GM18909 (cell line): ENCODE measurements at regions not wholly inside any gene's neighbourhood (a gene's known extent, or its start where the extent isn't known, plus 50 kb on each side); places are given as distances from the start of the nearest gene placed in this dataset.
"Not testable (repeated sequence)": the region's sequence is repeated elsewhere in the genome, so short reads cannot be mapped to it uniquely, and the experiment has no call there.

ENCODE experiments used
- ATAC-seq: cut with Tn5 transposase; IDR thresholded peaks from one replicate; pipeline ENCODE4 v1.9.1; 2021; ENCODE audit warnings: mild to moderate bottlenecking; ENCODE audit not compliant: unreplicated experiment, poor library complexity

- no peak for ATAC-seq
Measured at GRCh38 chr5:158524070-158524469, 575.6 kb downstream of the EBF1 start.

DNA sequence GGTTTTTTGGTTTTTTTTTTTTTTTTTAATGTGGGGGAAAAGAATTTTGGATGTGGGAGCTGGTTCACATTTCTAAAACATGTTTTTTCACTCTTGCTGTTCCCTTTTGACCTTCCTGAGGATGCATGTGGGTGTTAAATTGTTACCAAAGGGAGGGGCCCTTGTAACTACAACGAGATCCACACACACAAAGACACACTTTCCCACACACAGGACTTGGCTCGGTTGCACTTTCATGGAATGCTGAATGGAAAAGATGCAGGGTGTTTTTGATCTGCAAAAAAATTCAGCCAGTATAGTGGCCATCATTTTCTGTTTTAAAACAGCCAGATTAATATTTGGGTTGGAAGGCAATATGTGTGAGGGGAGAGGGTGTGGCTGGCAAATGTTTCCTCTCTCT, 576.9 kb downstream of the EBF1 start:
- no peak for ATAC-seq

GRCh38 chr5:158521995-158522394, 577.7 kb downstream of the EBF1 start:
- no peak for ATAC-seq

DNA sequence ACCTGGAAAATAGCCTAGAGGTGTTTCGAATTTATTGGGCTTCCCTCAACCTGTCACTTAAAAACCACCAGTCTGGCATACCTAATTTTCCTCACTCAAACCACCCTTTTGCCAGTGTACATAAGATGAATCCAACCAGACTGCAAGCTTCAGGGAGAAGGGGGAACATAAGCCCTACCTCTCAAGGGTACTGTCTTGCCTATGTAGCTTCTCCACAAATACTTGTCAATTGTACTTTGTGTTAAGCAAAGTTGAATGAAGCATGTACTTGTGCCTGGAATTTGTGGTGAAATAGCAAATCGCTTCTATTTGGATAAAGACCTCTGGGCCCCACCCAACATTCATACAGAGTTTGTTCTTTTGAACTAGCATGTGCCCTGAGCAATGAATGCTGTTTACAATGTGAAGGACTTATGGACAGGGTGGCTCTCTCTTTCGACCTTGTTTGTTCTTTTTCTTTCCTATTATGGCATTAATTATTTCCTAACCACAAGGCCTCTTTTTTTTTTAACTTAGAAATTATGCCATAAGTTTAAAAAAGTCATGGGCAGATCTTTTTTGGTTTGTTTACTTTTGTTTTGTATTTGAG, 580.2 kb downstream of the EBF1 start:
- no peak for ATAC-seq

DNA sequence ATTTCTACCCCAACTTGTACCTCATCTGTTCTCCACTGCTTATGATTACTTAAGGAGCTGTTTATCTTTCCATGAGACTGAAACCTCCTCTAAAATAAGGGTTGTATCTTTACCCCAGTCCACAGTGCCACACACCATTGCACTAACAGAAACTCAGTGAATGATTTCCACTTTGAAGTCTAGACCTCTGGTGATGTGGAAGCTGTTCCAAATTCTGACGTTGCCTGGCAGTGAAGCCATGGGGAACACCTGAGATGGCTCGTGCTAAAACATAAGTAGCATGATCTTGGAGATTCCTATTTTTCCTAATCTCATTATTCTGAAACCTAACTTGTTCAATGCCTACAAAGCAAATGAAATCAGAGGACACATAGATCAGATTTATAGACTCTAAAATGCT, 583.2 kb downstream of the EBF1 start:
- no peak for ATAC-seq

GRCh38 chr5:158514986-158515359, 584.7 kb downstream of the EBF1 start:
- ATAC-seq = no peak

DNA sequence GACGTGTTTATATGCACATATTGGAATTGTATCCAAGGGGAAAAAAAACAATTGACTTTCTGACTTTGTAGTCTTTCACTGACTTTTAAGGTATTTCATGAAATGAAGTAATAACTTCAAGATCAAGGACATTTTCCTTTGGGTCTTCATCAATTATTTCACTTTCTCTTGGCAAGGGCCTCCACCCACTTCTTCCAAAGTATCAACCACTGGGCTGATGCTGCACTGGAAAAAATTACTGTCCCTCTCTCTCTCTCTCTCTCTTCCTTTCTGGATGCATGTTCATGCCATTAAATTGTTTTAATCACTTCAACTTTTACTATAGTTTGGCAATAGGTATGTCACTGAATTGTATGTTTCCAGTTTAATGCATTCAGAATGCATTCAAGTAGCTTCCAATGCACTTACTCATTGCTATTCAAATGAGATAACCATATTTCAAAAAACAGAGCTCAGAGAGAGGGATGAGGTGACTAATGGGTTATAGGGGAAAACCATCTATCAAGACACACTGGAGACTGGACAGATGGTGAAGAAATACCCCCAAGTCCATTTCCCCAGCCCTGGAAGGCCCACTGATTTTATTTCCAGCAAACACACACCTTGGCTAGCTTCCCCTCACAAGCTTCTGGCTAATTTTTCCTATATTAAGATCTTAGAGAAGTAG, 585.3 kb downstream of the EBF1 start:
- no peak for ATAC-seq

GRCh38 chr5:158513490-158514318, 586.0 kb downstream of the EBF1 start:
- no peak for ATAC-seq

DNA sequence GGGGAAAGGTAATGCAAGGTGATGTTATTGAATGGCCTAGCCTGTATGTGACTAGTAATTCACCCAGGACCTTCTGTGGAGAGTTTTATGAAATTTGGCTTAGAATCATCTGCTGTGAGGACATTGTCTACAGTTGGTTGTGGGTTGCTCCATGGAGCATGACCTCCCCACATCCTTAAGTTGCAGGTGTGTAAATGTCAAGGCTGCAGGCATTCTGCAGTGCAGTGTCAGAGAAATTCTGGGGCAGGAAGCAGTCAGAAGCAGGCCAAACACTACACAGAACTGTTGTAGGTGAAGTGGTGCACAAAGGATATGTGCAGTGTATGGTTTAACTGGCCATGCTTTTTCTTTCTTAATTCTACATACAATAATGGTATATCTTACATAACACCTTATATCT, 588.3 kb downstream of the EBF1 start:
- peak; percentile 95 for ATAC-seq

GRCh38 chr5:158510479-158510878, 589.2 kb downstream of the EBF1 start:
- ATAC-seq = no peak

GRCh38 chr5:158506648-158507047, 593.1 kb downstream of the EBF1 start:
- ATAC-seq = no peak

- no peak for ATAC-seq
Measured at GRCh38 chr5:158502686-158503085, 597.0 kb downstream of the EBF1 start.

- ATAC-seq = no peak
Measured at GRCh38 chr5:158499892-158500418, 599.8 kb downstream of the EBF1 start.

- ATAC-seq = no peak
Measured at GRCh38 chr5:158499075-158499891, 600.4 kb downstream of the EBF1 start.

DNA sequence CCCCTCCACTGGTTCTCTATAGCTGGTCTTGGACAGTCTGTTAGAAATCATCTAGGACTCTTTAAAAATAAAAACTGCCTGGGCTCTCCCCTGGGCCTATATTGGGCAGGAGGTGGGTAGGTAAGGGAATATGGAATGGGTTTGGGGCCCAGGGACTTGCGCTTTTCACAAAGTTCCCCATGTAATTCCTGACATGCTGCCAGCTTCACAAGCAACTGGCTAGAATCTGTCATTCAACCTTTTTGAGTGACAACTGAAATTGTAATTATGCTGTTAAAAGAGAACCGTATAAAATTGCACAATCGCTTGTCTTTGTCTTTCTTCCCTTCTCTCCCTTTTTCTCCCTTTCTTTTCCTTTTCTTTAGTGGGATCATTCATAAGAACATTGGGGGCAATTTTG, 603.1 kb downstream of the EBF1 start:
- ATAC-seq = no peak

DNA sequence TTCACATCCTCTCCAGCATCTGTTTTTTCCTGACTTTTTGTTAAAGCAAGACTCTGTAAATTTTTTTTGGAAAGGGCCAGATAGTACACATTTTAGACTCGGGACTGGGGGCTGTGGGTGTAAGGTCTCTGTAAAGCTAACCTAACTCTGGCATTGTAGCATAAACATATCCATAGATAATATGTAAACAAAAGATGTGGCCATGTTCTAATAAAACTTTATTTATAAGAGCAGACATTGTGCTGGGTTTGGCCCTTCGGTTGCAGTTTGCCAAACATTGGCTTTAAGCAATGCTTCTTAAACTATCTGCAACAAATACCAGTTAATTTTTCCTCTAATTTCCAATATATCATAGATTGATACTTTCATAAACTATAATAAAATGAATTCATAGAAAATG, 605.2 kb downstream of the EBF1 start:
- no peak for ATAC-seq

DNA sequence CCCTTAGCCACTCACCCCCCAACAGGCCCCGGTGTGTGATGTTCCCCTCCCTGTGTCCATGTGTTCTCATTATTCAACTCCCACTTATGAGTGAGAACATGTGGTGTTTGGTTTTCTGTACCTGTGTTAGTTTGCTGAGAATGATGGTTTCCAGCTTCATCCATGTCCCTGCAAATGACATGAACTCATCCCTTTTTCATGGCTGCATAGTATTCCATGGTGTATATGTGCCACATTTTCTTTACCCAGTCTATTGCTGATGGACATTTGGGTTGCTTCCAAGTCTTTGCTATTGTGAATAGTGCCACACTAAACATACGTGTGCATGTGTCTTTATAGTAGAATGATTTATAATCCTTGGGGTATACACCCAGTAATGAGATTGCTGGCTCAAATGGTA, 605.7 kb downstream of the EBF1 start:
- ATAC-seq = not testable (repeated sequence)

GRCh38 chr5:158492841-158493242, 606.9 kb downstream of the EBF1 start:
- ATAC-seq = no peak

DNA sequence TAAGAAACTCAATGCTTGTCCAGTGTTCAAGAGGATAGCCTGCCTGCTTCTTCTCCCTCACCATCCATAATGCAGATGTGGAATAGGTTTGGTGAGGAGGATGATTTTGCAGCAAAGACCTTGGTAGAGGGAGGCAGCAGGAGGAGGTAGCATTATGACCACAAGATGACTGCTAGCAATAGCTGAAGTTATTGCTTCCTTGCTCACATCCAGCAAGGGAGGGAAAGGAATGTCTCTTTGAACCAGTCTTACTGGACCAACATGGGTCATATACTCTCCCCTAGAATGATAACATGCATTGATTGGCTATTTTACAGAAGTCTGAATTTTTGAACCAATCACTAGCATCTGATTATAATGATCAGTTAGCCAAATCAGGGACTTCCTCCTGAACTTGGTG, 607.6 kb downstream of the EBF1 start:
- ATAC-seq = no peak

DNA sequence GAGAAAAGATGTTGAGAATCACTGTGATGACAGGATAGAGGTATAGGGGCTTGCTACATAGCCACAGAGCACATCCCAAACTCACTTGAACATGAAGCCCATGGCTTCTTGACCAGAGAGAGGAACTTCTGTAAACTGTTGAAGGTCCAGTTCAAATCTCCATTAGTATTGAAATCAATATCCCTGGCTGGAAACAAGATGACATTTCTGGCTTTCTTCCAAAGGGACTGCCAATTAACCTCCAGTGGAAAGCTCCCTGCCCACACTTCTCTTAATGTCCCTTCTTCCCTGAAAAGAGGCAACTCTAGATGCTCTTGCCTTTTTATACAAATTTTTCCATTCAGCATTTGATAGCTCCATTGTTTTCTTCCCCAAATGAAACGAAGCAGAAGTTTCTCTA, 612.1 kb downstream of the EBF1 start:
- no peak for ATAC-seq

GRCh38 chr5:158487156-158487555, 612.6 kb downstream of the EBF1 start:
- no peak for ATAC-seq
